GM21367 (cell line): ENCODE measurements at regions not wholly inside any gene's neighbourhood (a gene's known extent, or its start where the extent isn't known, plus 50 kb on each side); places are given as distances from the start of the nearest gene placed in this dataset.
"Not testable (repeated sequence)": the region's sequence is repeated elsewhere in the genome, so short reads cannot be mapped to it uniquely, and the experiment has no call there.

Source experiments
- ATAC-seq: cut with Tn5 transposase; IDR thresholded peaks from one replicate; pipeline ENCODE4 v1.9.1; 2021; ENCODE audit not compliant: unreplicated experiment

- no peak for ATAC-seq
Measured at GRCh38 chr15:24733659-24734058, 58.1 kb downstream of the NPAP1 start.

DNA sequence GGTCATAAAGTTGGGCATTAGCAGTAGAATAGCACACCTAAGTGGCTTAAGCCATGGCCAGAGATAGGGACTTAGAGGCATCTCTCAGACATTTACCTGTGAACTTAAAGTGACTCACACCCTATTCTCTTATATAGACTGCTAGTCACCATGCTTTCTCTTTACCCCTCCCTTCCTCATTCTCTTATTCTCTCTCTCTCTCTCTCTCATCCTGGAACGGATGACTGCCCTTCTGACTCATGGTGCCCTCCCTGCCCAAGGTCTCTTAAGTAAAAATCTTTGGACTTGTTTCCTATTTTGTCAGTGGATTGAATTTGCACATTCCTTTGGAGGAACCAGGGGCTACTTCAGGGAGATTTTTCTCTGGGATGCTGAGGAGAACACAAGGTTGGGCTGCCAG, 58.8 kb downstream of the NPAP1 start:
- no peak for ATAC-seq

GRCh38 chr15:24745290-24745689, 69.7 kb downstream of the NPAP1 start:
- no peak for ATAC-seq

- no peak for ATAC-seq
Measured at GRCh38 chr15:24746094-24746493, 70.5 kb downstream of the NPAP1 start.

GRCh38 chr15:24747376-24747775, 71.8 kb downstream of the NPAP1 start:
- no peak for ATAC-seq

DNA sequence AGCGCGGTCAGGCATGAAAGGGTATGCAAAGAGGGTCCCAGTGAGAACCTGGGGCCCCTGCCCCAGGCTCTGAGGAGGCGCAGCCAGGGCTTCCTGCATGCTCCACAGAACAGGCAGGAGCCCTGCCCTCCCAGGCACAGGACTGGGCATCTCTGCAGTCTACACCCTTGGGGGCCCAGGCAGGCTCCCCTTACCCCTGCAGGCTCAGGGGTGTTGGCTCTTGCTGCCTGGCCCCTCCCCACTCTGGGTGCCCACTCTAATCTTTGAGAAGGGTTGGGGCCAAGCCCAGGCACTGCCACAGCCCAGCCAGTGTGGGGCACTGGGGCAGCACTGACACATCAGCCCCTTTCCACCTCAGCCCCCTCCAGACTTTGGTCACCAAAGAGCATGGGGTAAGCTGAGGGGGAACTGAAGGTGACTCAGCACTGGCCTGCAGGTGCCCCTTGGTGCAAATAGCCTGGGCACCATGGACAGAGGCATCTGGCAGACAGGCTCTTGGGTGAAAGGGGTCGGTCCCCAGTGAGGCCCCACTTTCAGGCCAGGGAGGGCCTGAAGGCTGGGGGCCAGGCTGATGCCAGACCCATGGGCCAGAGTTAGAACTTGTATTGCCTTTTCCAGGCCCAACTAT, 73.4 kb downstream of the NPAP1 start:
- no peak for ATAC-seq

DNA sequence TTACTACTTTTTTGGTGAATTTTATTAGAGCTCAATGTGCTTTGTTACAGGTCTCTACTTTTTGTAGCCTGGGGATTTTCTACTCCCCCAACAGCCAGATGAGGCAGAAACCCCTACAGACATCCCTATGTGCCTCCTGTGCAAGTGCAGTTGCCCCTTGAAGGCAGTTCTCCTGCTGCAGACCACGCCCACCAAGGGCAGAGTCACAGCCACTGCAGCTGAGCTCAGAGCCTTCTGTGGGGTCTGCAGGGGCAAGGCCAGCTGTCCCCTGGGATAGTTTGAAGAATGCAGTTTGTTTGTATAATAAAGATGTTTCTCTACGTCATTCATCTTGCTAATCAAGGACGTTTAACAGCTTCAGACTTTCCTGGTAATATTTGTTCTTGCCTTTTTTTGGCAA, 76.8 kb downstream of the NPAP1 start:
- ATAC-seq: no peak

DNA sequence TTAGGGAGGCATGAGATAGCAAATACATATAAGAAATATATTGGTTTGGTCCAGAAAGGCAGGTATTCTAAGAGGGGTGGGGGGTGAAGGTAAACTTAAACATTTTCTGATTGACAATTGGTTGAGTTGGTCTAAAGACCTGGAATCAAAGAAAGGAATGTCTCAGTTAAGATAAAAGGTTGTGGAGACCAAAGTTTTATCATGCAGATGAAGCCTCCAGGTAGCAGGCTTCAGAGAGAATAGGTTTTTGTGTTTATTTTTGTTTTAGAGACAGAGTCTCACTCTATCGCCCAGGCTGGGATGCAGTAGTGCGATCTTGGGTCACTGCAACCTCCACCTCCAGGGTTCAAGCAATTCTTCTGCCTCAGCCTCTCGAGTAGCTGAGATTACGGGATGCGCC, 80.5 kb downstream of the NPAP1 start:
- ATAC-seq: no peak

DNA sequence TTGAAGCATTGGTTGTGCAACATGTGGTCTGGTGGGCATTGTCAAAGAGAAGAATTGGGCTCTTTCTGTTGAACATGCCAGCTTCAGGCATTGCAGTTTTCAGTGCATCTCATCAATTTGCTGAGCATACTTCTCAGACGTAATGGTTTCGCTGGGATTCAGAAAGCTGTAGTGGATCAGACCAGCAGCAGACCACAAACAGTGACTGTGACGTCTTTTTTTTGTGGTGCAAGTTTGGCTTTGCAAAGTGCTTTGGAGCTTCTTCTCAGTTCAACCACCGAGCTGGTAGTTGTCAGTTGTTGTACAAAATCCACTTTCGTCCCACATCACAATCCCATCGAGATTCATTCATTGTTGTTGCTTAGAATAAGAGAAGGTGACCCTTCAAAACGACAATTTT, 84.5 kb downstream of the NPAP1 start:
- ATAC-seq: no peak

DNA sequence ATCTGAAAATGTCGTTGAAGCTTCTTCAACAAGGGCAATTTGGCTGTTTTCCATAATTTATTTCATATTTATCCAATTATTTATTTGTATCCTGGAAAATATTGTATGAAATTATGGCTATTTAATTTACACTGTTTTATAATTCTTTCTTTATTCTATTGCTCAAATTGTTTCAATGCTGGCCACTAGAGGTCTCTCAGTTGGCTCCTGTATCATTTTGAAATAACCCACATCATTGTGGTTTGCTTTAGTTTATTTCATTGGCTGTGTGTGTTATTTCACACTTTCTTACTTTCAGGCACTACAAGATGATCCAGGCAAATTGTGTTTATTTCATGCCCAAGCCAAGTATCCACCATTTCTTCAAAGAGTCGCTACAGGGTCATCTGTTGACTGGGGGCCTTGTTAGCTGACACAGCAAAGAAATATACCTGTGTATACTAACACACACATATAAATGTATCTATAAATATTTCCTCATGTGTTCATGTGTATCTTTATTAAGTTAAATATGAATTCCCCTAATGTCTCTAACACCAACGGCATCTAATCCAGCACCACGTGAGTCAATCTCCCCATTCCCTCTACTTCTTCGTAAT, 86.2 kb downstream of the NPAP1 start:
- ATAC-seq: no peak

GRCh38 chr15:24763891-24764290, 88.3 kb downstream of the NPAP1 start:
- no peak for ATAC-seq

DNA sequence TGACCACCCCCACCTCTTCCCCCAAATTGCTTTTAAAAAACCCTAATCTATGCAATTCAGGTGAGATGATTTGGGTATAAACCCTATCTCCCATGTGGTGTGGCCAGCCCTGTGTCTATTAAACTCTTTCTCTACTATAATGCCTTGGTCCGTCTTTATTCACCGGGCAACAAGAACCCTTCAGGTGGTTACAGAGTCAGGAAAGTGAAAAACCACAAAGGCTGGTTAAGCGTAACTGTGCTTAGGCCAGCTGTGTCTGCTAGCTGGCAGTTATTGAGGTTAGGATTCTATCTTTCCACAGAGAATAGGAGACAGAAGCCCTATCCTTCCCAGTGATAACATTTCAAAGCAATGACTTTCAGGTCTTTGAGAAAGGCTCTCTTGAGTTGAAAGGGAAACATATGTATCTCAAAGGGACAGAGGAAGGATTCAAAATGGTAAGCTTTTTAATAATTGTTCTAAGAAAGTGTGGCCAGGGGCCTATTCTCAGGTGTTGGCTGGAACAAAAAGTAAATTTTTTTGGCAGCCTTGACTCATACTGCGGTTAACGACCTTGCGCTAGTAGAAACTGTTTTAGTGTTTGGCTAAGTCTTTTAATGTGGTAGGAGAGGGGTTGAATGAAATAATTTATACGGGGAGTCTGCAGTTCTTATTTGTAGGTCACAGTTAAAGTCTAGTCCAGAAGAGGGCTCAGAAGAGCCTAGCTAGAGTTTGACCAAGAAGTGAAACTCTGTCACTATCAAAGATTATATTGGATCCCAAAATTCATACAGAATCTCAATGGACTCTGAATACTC, 89.0 kb downstream of the NPAP1 start:
- ATAC-seq: no peak

DNA sequence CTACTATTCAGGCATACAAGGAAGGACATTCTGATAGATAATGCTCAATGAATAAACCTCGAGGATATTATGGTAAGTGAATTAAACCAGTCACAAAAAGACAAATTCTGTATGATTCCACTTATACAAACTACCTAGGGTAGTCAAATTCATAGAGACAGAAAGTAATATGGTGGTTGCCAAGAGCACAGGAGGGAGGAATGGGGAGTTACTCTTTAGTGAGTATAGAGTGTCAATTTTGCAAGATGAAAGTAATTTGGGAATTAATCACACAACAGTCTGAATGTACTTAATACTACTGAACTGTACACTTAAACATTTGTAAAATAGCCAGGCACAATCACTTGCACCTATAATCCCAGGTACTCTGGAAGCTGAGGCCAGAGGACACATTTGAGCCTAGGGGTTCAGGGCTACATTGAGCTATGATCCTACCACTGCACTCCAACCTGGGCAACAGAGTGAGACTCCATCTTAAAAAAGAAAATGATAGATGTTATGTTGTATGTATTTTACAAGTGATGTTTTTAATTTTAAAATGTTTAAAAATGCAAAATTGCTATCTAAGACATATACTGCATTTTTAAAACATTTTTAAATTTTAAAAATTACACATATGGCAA, 91.0 kb downstream of the NPAP1 start:
- ATAC-seq: no peak

DNA sequence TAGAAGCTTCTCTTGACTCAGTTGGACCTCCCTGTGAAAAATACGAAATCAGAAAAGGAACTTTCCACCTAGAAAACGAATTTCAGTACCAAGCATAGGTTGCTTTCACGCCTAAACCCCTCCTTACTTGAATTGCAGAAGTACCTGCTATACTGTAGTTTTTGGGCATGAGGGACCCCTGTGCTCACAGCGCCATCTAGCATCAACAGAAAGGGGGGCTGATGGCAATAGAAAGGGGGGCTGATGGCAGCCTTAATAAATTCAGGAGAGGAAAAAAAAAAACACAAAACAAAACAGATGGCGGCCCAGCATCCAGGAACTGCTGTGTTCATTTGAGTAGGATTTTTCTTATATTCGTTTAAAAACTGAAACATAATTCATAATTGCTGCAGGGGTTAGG, 96.7 kb downstream of the NPAP1 start:
- ATAC-seq: no peak

GRCh38 chr15:24772686-24773373, 97.3 kb downstream of the NPAP1 start:
- ATAC-seq: peak; percentile 49

- ATAC-seq: no peak
Measured at GRCh38 chr15:24777307-24777706, 101.7 kb downstream of the NPAP1 start.

- ATAC-seq: no peak
Measured at GRCh38 chr15:24784506-24784905, 108.9 kb downstream of the NPAP1 start.

- no peak for ATAC-seq
Measured at GRCh38 chr15:24786347-24786746, 110.8 kb downstream of the NPAP1 start.

GRCh38 chr15:24802624-24803023, 127.0 kb downstream of the NPAP1 start:
- not testable (repeated sequence) for ATAC-seq

GRCh38 chr15:24819680-24820079, 135.1 kb upstream of the SNRPN start:
- ATAC-seq: no peak

DNA sequence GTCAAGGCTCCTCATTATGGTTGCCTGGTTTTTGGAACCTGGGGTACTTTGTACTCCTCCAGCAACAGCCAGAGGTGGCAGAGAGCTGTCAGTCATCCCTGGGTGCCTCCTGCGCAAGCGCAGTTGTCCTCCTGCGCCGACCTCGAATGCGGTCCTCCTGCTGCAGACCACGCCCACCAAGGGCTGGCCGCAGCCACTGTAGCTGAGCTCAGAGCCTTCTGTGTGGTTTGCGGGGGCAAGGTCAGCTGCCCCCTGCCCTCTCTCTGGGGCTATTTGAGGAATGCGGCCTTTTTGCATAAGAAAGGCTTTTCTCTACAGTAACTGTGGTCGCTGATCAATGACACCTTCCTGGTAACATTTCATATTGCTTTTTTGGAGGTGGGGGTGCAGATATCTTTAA, 131.3 kb upstream of the SNRPN start:
- no peak for ATAC-seq
